HepG2 (cell line): ENCODE measurements at regions not wholly inside any gene's neighbourhood (a gene's known extent, or its start where the extent isn't known, plus 50 kb on each side); places are given as distances from the start of the nearest gene placed in this dataset.

Experiments
- CCDC6 ChIP-seq: sonication (generic); formaldehyde crosslinking; IDR thresholded peaks from 2 replicates; pipeline ENCODE4 v1.8.1; 2022; ENCODE audit warnings: mild to moderate bottlenecking, missing genetic modification reagents, moderate library complexity
- CTCF ChIP-seq: sonication (generic); formaldehyde crosslinking; IDR thresholded peaks from 2 replicates; pipeline ENCODE4 v1.5.0; 2020; ENCODE audit warnings: mild to moderate bottlenecking, missing genetic modification reagents, moderate library complexity
- GPN1 ChIP-seq: sonication (generic); formaldehyde crosslinking; IDR thresholded peaks from 2 replicates; pipeline ENCODE4 v1.5.1; 2020; ENCODE audit warnings: missing genetic modification reagents, borderline replicate concordance
- HNRNPK ChIP-seq: fragments of 200-400 bp; formaldehyde crosslinking; IDR thresholded peaks from 2 replicates; pipeline ENCODE4 v1.6.1; 2018; ENCODE audit warnings: low read length, low read depth, moderate library complexity, mild to moderate bottlenecking; ENCODE audit not compliant: poor library complexity, severe bottlenecking
- KDM2A ChIP-seq: sonication (generic); formaldehyde crosslinking; IDR thresholded peaks from 2 replicates; pipeline ENCODE4 v1.4.0; 2020; ENCODE audit warnings: low read depth, missing genetic modification reagents, borderline replicate concordance
- MTF2 ChIP-seq: sonication (generic); formaldehyde crosslinking; IDR thresholded peaks from 2 replicates; pipeline ENCODE4 v1.5.0; 2020; ENCODE audit warnings: missing genetic modification reagents, borderline replicate concordance
- PITX1 ChIP-seq: sonication (generic); formaldehyde crosslinking; IDR thresholded peaks from 2 replicates; pipeline ENCODE4 v1.5.1; 2020; ENCODE audit warnings: mild to moderate bottlenecking, missing genetic modification reagents
- RFXANK ChIP-seq: IDR thresholded peaks from 2 replicates; pipeline ENCODE4 v1.6.1; 2016
- UBTF ChIP-seq: sonication (generic); formaldehyde crosslinking; IDR thresholded peaks from 2 replicates; pipeline ENCODE4 v1.4.0; 2020; ENCODE audit warnings: mild to moderate bottlenecking, missing genetic modification reagents
- USF2 ChIP-seq, 2 experiments: sonication (generic) in 1 of 2; formaldehyde crosslinking in 1 of 2; IDR thresholded peaks; 2 replicates each; pipeline versions ENCODE4 v1.5.1 to v1.6.1; 2011 to 2020; ENCODE audit warnings: borderline replicate concordance in 1 of 2, low read depth in 1 of 2, low read length in 1 of 2, mild to moderate bottlenecking in 1 of 2, missing genetic modification reagents in 1 of 2, moderate library complexity in 1 of 2
- ZNF263 ChIP-seq: sonication (generic); formaldehyde crosslinking; IDR thresholded peaks from 2 replicates; pipeline ENCODE4 v1.4.0; 2020; ENCODE audit warnings: missing genetic modification reagents
- ZNF274 ChIP-seq: sonication (generic); formaldehyde crosslinking; IDR thresholded peaks from 2 replicates; pipeline ENCODE4 v1.5.1; 2020; ENCODE audit warnings: mild to moderate bottlenecking, missing genetic modification reagents
- ZNF687 ChIP-seq: sonication (generic); formaldehyde crosslinking; IDR thresholded peaks from 2 replicates; pipeline ENCODE4 v1.5.1; 2020; ENCODE audit warnings: mild to moderate bottlenecking, missing genetic modification reagents, moderate library complexity
- ZNF800 ChIP-seq: sonication (generic); formaldehyde crosslinking; IDR thresholded peaks from 2 replicates; pipeline ENCODE4 v1.4.0; 2020; ENCODE audit warnings: missing genetic modification reagents

- TF ChIP-seq KDM2A (CRISPR knock-in tag) (peak; percentile 61; the same call in 1 of the 2 replicates), ZNF800 (peak; percentile 88), ZNF263 (CRISPR knock-in tag) (peak; percentile 91), RFXANK (CRISPR knock-in tag) (no peak), CTCF (CRISPR knock-in tag) (peak; percentile 66), UBTF (CRISPR knock-in tag) (peak; percentile 65), USF2 (IDR thresholded peaks at IDR 0.05; ENCODE audit: low read depth, low read length) (peak; percentile 66; the same call in 1 of the 2 replicates), USF2 (CRISPR knock-in tag; IDR thresholded peaks at IDR 0.05; ENCODE audit: borderline replicate concordance) (peak; percentile 69; the same call in 1 of the 2 replicates), MTF2 (peak; percentile 68), ZNF687 (CRISPR knock-in tag) (peak; percentile 60), HNRNPK (peak; percentile 42), PITX1 (CRISPR knock-in tag) (0 out of 2 replicates have a peak, but pooled peaks have one; percentile 14), ZNF274 (0 out of 2 replicates have a peak, but pooled peaks have one; percentile 23), GPN1 (no peak), CCDC6 (no peak)
Observed at GRCh38 chr4:24472514-24473308, 111.6 kb downstream of the DHX15 start (continued).
